SK-N-SH (cell line): ENCODE measurements at regions not wholly inside any gene's neighbourhood (a gene's known extent, or its start where the extent isn't known, plus 50 kb on each side); places are given as distances from the start of the nearest gene placed in this dataset.

Experiments used
- CTCF ChIA-PET: fragments of 300-600, 350-600 bp; formaldehyde crosslinking; extraction: SDS; loops from one replicate; lab custom pipeline; 2021; lab: Yijun Ruan, JAX
- POLR2A ChIA-PET: fragments of 350-600 bp; sonication (Branson Sonifier 250); formaldehyde crosslinking; extraction: SDS; loops from one replicate; lab custom pipeline; 2020; ENCODE audit warnings: antibody characterized with exemption, inconsistent platforms; lab: Yijun Ruan, JAX
- DNase-seq: peaks from one replicate; pipeline ENCODE4 v3.0.0; 2012
- H2AFZ ChIP-seq: fragments of 200-600 bp; sonication (generic); 2 replicates; pipeline ENCODE4 v1.8.1; 2016; ENCODE audit warnings: antibody characterized with exemption, mild to moderate bottlenecking, low read depth
- H3F3A ChIP-seq: fragments of 200-600 bp; sonication (generic); replicated peaks from 2 replicates; pipeline ENCODE3; 2016; ENCODE audit warnings: antibody characterized with exemption, mild to moderate bottlenecking; ENCODE audit not compliant: insufficient read depth
- H3K27ac ChIP-seq, 2 experiments: fragments of 200-500 bp in 1 of 2; fragments of 200-600 bp in 1 of 2; sonication (Bioruptor generic) in 1 of 2; sonication (generic), shearing (Covaris generic) in 1 of 2; 2 replicates each; pipeline versions ENCODE4 v1.5.1 to v1.6.1; 2014 to 2016; ENCODE audit warnings: low read depth in 2 of 2, inconsistent platforms in 1 of 2, low read length in 1 of 2, mild to moderate bottlenecking in 1 of 2, mixed read lengths in 1 of 2
- H3K27me3 ChIP-seq: fragments of 200-600 bp; sonication (generic), shearing (Covaris generic); 2 replicates; pipeline ENCODE4 v1.6.1; 2016; ENCODE audit warnings: mixed run types; ENCODE audit not compliant: insufficient read depth
- H3K36me3 ChIP-seq, 2 experiments: fragments of 200-500 bp in 1 of 2; fragments of 200-600 bp in 1 of 2; sonication (Bioruptor generic) in 1 of 2; sonication (generic) in 1 of 2; replicated peaks in 1 of 2; 2 replicates each; pipeline versions ENCODE3 to v1.5.1; 2014 to 2016; ENCODE audit warnings: low read length in 1 of 2, mild to moderate bottlenecking in 1 of 2; ENCODE audit not compliant: insufficient read depth in 2 of 2, control insufficient read depth in 1 of 2
- H3K4me1 ChIP-seq, 2 experiments: fragments of 200-500 bp in 1 of 2; fragments of 200-600 bp in 1 of 2; sonication (Bioruptor generic) in 1 of 2; sonication (generic), shearing (Covaris generic) in 1 of 2; 2 replicates each; pipeline versions ENCODE4 v1.5.1 to v1.6.1; 2014 to 2016; ENCODE audit warnings: low read depth in 1 of 2, low read length in 1 of 2, mixed run types in 1 of 2; ENCODE audit not compliant: insufficient read depth in 2 of 2, control insufficient read depth in 1 of 2
- H3K4me2 ChIP-seq: fragments of 200-600 bp; sonication (generic), shearing (Covaris generic); 2 replicates; pipeline ENCODE4 v1.6.1; 2017; ENCODE audit warnings: mixed run types
- H3K4me3 ChIP-seq, 2 experiments: fragments of 200-500 bp in 1 of 2; fragments of 200-600 bp in 1 of 2; sonication (Bioruptor generic) in 1 of 2; sonication (generic), shearing (Covaris generic) in 1 of 2; 2 replicates each; pipeline versions ENCODE4 v1.5.1 to v1.8.1; 2014 to 2016; ENCODE audit warnings: low read depth in 2 of 2, inconsistent platforms in 1 of 2, low read length in 1 of 2, mild to moderate bottlenecking in 1 of 2, mixed read lengths in 1 of 2, moderate library complexity in 1 of 2
- H3K79me2 ChIP-seq: fragments of 200-600 bp; sonication (generic); 2 replicates; pipeline ENCODE4 v1.8.1; 2017; ENCODE audit warnings: mild to moderate bottlenecking; ENCODE audit not compliant: insufficient read depth
- H3K9ac ChIP-seq: fragments of 200-600 bp; sonication (generic); 2 replicates; pipeline ENCODE4 v1.6.1; 2017; ENCODE audit warnings: mixed run types
- H3K9me2 ChIP-seq: fragments of 200-600 bp; sonication (generic); 2 replicates; pipeline ENCODE4 v1.6.1; 2017; ENCODE audit warnings: mixed run types
- H3K9me3 ChIP-seq: fragments of 200-600 bp; sonication (generic); 2 replicates; pipeline ENCODE4 v1.6.1; 2017; ENCODE audit warnings: mixed run types, mild to moderate bottlenecking, moderate library complexity
- H4K20me1 ChIP-seq: fragments of 200-600 bp; sonication (generic); 2 replicates; pipeline ENCODE4 v1.6.1; 2017; ENCODE audit warnings: mild to moderate bottlenecking, mixed run types; ENCODE audit not compliant: insufficient read depth
- CTCF ChIP-seq: fragments of 200-600 bp; sonication (generic); IDR thresholded peaks from 2 replicates; pipeline ENCODE4 v1.6.1; 2017; ENCODE audit warnings: antibody characterized with exemption, mild to moderate bottlenecking, moderate library complexity
- EZH2phosphoT487 ChIP-seq: fragments of 200-600 bp; sonication (generic); IDR thresholded peaks from 2 replicates; pipeline ENCODE4 v1.6.1; 2017; ENCODE audit warnings: low read depth, mixed run types, mild to moderate bottlenecking, antibody characterized with exemption, moderate library complexity, borderline replicate concordance
- FOXM1 ChIP-seq: IDR thresholded peaks from 2 replicates; pipeline ENCODE4 v1.4.0; 2012; ENCODE audit warnings: low read depth, mild to moderate bottlenecking
- MEF2A ChIP-seq: IDR thresholded peaks from 2 replicates; pipeline ENCODE4 v1.4.0; 2012; ENCODE audit warnings: low read depth, borderline replicate concordance
- RFX5 ChIP-seq: IDR thresholded peaks from 2 replicates; pipeline ENCODE4 v1.6.1; 2012; ENCODE audit warnings: mild to moderate bottlenecking, improper control_type of control experiment, low read length
- SIN3A ChIP-seq: IDR thresholded peaks from 2 replicates; pipeline ENCODE4 v1.6.1; 2012; ENCODE audit warnings: low read depth, mild to moderate bottlenecking, low read length, moderate library complexity, borderline replicate concordance
- SMC3 ChIP-seq: IDR thresholded peaks from 2 replicates; pipeline ENCODE4 v1.6.1; 2012; ENCODE audit warnings: low read depth, low read length, improper control_type of control experiment
- TEAD4 ChIP-seq: IDR thresholded peaks from 2 replicates; pipeline ENCODE4 v1.4.0; 2012; ENCODE audit warnings: mild to moderate bottlenecking, borderline replicate concordance; ENCODE audit not compliant: insufficient read depth
- USF1 ChIP-seq: IDR thresholded peaks from 2 replicates; pipeline ENCODE4 v1.4.0; 2012; ENCODE audit warnings: low read depth, borderline replicate concordance
- USF2 ChIP-seq: fragments of 150-350 bp; IDR thresholded peaks from 2 replicates; pipeline ENCODE4 v1.6.1; 2017; ENCODE audit warnings: antibody characterized with exemption, low read length, low read depth, borderline replicate concordance
- YY1 ChIP-seq: IDR thresholded peaks from 2 replicates; pipeline ENCODE4 v1.4.0; 2012; ENCODE audit warnings: low read depth, mild to moderate bottlenecking
- WGBS: methylation state at CpG from one replicate; pipeline ENCODE4 v1.1.6; 2017; ENCODE audit warnings: low lambda C conversion rate; 5-methylcytosine and 5-hydroxymethylcytosine counted together
- TF ChIP-seq, protein P1 (sequence below): fragments of 150-350 bp; IDR thresholded peaks from 2 replicates; pipeline ENCODE4 v1.6.1; 2016; ENCODE audit warnings: mild to moderate bottlenecking, low read depth, low read length

- no peak overlapping the region for H3K27ac ChIP-seq
- H4K20me1 ChIP-seq = no peaks in the 10 kb centered on the region
- no peak for DNase-seq
- H2AFZ ChIP-seq = no peak overlapping the region
- no peaks in the 10 kb centered on the region for H3K79me2 ChIP-seq
- POLR2A ChIA-PET = no interaction called here
- TF ChIP-seq USF2 = no peak
- TF ChIP-seq YY1 = no peak
- TF ChIP-seq, all 33 proteins: peak for 0
- H3K4me2 ChIP-seq = no peak overlapping the region
- no peaks in the 10 kb centered on the region for H3K27me3 ChIP-seq
- no peaks in the 10 kb centered on the region for H3F3A ChIP-seq
- CTCF ChIA-PET = no interaction called here
- no peak overlapping the region for H3K4me3 ChIP-seq
- H3K4me1 ChIP-seq = no peaks in the 10 kb centered on the region
- H3K9ac ChIP-seq = no peak overlapping the region
- no peaks in the 10 kb centered on the region for H3K9me3 ChIP-seq
- H3K36me3 ChIP-seq = no peaks in the 10 kb centered on the region
- 97% methylated on average over 2 of the region's 2 CpGs for WGBS
- H3K9me2 ChIP-seq = no peaks in the 10 kb centered on the region
Measured at GRCh38 chr2:138201286-138201685, 237.0 kb downstream of the HNMT start.

GRCh38 chr2:138202762-138203161 lies 238.5 kb downstream of the HNMT start:
- POLR2A ChIA-PET = no interaction called here
- Histone ChIP-seq H3K9me2 (no peaks in the 10 kb centered on the region), H3K27me3 (no peaks in the 10 kb centered on the region), H3K27ac (no peak overlapping the region), H3K4me2 (no peak overlapping the region), H3K79me2 (no peaks in the 10 kb centered on the region), H3K36me3 (no peaks in the 10 kb centered on the region), H4K20me1 (no peaks in the 10 kb centered on the region), H3K4me1 (no peaks in the 10 kb centered on the region), H2AFZ (no peak overlapping the region), H3K4me3 (no peak overlapping the region), H3K9me3 (no peaks in the 10 kb centered on the region), H3K9ac (no peak overlapping the region), H3F3A (no peaks in the 10 kb centered on the region)
- WGBS = 68% methylated on average over 1 of the region's 1 CpG
- TF ChIP-seq CTCF = no peak
- TF ChIP-seq TEAD4 = no peak
- TF ChIP-seq RFX5 = no peak
- no peak for TF ChIP-seq SIN3A
- TF ChIP-seq FOXM1 = no peak
- TF ChIP-seq USF2 = no peak
- TF ChIP-seq, protein P1, sequence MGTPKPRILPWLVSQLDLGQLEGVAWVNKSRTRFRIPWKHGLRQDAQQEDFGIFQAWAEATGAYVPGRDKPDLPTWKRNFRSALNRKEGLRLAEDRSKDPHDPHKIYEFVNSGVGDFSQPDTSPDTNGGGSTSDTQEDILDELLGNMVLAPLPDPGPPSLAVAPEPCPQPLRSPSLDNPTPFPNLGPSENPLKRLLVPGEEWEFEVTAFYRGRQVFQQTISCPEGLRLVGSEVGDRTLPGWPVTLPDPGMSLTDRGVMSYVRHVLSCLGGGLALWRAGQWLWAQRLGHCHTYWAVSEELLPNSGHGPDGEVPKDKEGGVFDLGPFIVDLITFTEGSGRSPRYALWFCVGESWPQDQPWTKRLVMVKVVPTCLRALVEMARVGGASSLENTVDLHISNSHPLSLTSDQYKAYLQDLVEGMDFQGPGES = no peak
- no peak for TF ChIP-seq EZH2phosphoT487
- TF ChIP-seq SMC3 = no peak
- TF ChIP-seq MEF2A = no peak
- TF ChIP-seq USF1 = no peak
- CTCF ChIA-PET = no interaction called here
- no peak for DNase-seq
